ENCODE measurements at regions not wholly inside any gene's neighbourhood (a gene's known extent, or its start where the extent isn't known, plus 50 kb on each side); places are given as distances from the start of the nearest gene placed in this dataset.

DNA sequence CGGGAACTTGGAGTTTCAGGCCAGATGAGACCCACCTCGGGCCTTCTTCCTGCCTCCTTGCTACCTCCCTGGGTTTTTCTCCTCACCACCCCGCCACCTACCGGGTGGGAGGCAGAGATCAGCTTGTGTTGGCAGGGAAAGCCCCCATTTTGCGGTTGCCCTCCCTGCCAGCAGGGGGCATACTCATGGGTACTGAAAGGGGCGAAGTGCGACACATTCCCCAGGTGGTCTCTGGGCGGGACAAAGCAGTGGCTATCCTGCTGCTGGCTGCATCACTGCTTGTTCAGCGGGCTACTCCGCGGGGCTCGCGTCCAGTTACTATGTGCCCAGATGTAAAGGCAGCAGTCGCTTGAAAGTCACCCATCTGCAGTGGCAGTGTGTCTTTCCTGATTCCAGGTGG lies 330.3 kb downstream of the PDHA2 start:
- TF ChIP-seq CTCF (IDR thresholded peaks at IDR 0.05; ENCODE audit: insufficient read depth, low read length) (no peak), POLR2AphosphoS5 (IDR thresholded peaks at IDR 0.05; ENCODE audit: low read depth) (no peak), GABPA (IDR thresholded peaks at IDR 0.05; ENCODE audit: low read depth) (no peak)
- TF ChIP-seq, protein P1, sequence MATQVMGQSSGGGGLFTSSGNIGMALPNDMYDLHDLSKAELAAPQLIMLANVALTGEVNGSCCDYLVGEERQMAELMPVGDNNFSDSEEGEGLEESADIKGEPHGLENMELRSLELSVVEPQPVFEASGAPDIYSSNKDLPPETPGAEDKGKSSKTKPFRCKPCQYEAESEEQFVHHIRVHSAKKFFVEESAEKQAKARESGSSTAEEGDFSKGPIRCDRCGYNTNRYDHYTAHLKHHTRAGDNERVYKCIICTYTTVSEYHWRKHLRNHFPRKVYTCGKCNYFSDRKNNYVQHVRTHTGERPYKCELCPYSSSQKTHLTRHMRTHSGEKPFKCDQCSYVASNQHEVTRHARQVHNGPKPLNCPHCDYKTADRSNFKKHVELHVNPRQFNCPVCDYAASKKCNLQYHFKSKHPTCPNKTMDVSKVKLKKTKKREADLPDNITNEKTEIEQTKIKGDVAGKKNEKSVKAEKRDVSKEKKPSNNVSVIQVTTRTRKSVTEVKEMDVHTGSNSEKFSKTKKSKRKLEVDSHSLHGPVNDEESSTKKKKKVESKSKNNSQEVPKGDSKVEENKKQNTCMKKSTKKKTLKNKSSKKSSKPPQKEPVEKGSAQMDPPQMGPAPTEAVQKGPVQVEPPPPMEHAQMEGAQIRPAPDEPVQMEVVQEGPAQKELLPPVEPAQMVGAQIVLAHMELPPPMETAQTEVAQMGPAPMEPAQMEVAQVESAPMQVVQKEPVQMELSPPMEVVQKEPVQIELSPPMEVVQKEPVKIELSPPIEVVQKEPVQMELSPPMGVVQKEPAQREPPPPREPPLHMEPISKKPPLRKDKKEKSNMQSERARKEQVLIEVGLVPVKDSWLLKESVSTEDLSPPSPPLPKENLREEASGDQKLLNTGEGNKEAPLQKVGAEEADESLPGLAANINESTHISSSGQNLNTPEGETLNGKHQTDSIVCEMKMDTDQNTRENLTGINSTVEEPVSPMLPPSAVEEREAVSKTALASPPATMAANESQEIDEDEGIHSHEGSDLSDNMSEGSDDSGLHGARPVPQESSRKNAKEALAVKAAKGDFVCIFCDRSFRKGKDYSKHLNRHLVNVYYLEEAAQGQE (IDR thresholded peaks at IDR 0.05; ENCODE audit: insufficient replicate concordance, low read depth): no peak

Data from HL-60 (cell line).